ENCODE measurements at regions not wholly inside any gene's neighbourhood (a gene's known extent, or its start where the extent isn't known, plus 50 kb on each side); places are given as distances from the start of the nearest gene placed in this dataset.

DNA sequence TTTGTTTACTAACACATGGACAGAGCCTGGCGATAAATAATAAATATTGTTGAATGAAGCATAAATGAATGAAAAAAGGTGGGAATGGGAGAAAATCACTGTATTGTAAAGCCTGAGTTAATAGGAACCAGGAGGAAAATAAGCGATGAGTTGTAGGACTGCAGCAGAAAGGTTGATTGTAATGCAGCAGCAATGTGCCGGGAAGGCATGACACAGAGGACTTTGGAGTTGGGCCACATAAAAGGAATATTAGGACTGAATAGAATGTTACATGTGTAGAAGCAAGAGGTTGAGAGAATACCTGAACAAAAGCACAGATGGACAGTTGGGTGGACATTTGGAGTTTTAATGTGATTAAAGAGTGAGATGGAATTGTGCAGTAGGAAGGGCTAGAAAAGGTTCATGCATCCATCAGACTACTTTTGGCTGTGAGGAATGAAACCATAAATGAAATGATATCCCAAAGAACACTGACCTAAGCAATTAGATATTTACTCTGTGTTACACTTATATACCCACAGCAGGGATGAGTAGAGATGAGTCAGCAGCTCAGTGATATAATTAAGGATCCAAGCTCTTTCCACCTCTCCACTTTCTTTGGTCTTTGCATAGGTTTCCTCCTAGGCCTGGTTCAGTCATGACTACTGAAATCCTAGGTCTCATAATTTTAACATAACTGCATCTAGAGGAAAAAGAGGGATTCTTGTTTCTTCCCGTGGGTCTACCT lies 55.4 kb downstream of the CCER1 start:
- Histone ChIP-seq H3K4me1 (ENCODE audit: control insufficient read depth, insufficient read depth, low read length) (no peaks in the 10 kb centered on the region), H3K27me3 (ENCODE audit: control insufficient read depth, insufficient read depth, low read length) (no peaks in the 10 kb centered on the region), H3K27ac (ENCODE audit: low read depth, low read length) (no peak overlapping the region), H3K4me3 (ENCODE audit: low read depth, low read length) (no peak overlapping the region), H3K9me3 (ENCODE audit: control insufficient read depth, insufficient read depth, low read length) (no peaks in the 10 kb centered on the region), H3K36me3 (ENCODE audit: control insufficient read depth, insufficient read depth, low read length) (no peaks in the 10 kb centered on the region)
- WGBS (ENCODE audit: insufficient coverage): 63% methylated on average over 3 of the region's 4 CpGs
- DNase-seq (ENCODE audit: low read depth in 4 of 6, low spot score in 6 of 6): no peak

DNA sequence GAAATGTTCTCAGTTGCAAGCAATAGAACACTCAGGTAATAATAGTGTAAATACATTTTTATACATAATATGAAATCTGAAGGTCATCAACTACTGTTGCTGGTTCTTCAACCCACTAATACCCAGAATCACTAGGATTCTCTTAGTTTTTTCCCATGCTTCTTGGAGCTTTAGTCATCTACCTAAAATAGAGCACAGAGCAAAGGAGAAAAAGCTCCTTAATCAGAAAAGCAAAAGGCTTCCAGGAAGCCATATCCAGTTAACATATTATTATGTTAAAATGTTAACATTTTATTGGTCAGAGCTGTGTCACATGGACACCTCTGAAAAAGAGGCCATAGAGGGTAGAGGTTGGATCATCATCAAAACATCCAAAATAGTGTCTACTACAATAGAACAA lies 57.0 kb downstream of the CCER1 start:
- Histone ChIP-seq H3K36me3 (ENCODE audit: control insufficient read depth, insufficient read depth, low read length) (no peaks in the 10 kb centered on the region), H3K4me1 (ENCODE audit: control insufficient read depth, insufficient read depth, low read length) (no peaks in the 10 kb centered on the region), H3K27me3 (ENCODE audit: control insufficient read depth, insufficient read depth, low read length) (no peaks in the 10 kb centered on the region), H3K27ac (ENCODE audit: low read depth, low read length) (no peak overlapping the region), H3K9me3 (ENCODE audit: control insufficient read depth, insufficient read depth, low read length) (no peaks in the 10 kb centered on the region), H3K4me3 (ENCODE audit: low read depth, low read length) (no peak overlapping the region)
- DNase-seq (ENCODE audit: low read depth in 4 of 6, low spot score in 6 of 6): no peak

GRCh38 chr12:90897316-90897715 lies 57.7 kb downstream of the CCER1 start:
- DNase-seq (ENCODE audit: low read depth in 4 of 6, low spot score in 6 of 6): no peak
- H3K4me1 ChIP-seq (ENCODE audit: control insufficient read depth, insufficient read depth, low read length): no peaks in the 10 kb centered on the region
- no peak overlapping the region for H3K27ac ChIP-seq (ENCODE audit: low read depth, low read length)
- no peaks in the 10 kb centered on the region for H3K36me3 ChIP-seq (ENCODE audit: control insufficient read depth, insufficient read depth, low read length)
- no peak overlapping the region for H3K4me3 ChIP-seq (ENCODE audit: low read depth, low read length)
- no peaks in the 10 kb centered on the region for H3K27me3 ChIP-seq (ENCODE audit: control insufficient read depth, insufficient read depth, low read length)
- no CpG with 5 or more reads among the region's 3 CpGs for WGBS (ENCODE audit: insufficient coverage)
- H3K9me3 ChIP-seq (ENCODE audit: control insufficient read depth, insufficient read depth, low read length): no peaks in the 10 kb centered on the region

DNA sequence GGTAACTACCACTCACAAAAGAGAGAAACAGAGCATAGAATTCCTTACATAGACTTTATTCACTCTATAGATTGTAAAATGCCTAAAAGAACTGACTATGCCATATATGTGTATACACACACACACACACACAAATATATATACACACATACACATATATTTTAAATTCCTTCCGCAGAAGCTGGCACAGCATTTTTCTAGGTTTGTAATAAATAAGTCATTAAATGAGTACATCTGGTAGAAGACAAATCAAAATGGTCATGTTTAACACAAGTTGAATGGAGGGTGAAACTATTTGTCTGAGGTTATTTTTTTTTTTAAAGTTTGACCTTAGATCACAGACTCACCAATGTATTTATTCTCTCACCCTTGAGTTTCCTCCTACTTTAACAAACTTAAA lies 58.2 kb downstream of the CCER1 start:
- Histone ChIP-seq H3K36me3 (ENCODE audit: control insufficient read depth, insufficient read depth, low read length) (no peaks in the 10 kb centered on the region), H3K9me3 (ENCODE audit: control insufficient read depth, insufficient read depth, low read length) (no peaks in the 10 kb centered on the region), H3K4me1 (ENCODE audit: control insufficient read depth, insufficient read depth, low read length) (no peaks in the 10 kb centered on the region), H3K27ac (ENCODE audit: low read depth, low read length) (no peak overlapping the region), H3K27me3 (ENCODE audit: control insufficient read depth, insufficient read depth, low read length) (no peaks in the 10 kb centered on the region), H3K4me3 (ENCODE audit: low read depth, low read length) (no peak overlapping the region)
- DNase-seq (ENCODE audit: low read depth in 4 of 6, low spot score in 6 of 6): no peak
- WGBS (ENCODE audit: insufficient coverage): no CpG with 5 or more reads among the region's 1 CpG

- H3K9me3 ChIP-seq (ENCODE audit: control insufficient read depth, insufficient read depth, low read length): no peaks in the 10 kb centered on the region
- no peaks in the 10 kb centered on the region for H3K27me3 ChIP-seq (ENCODE audit: control insufficient read depth, insufficient read depth, low read length)
- no peaks in the 10 kb centered on the region for H3K36me3 ChIP-seq (ENCODE audit: control insufficient read depth, insufficient read depth, low read length)
- H3K27ac ChIP-seq (ENCODE audit: low read depth, low read length): no peak overlapping the region
- no peak overlapping the region for H3K4me3 ChIP-seq (ENCODE audit: low read depth, low read length)
- DNase-seq (ENCODE audit: low read depth in 4 of 6, low spot score in 6 of 6): no peak
- no peaks in the 10 kb centered on the region for H3K4me1 ChIP-seq (ENCODE audit: control insufficient read depth, insufficient read depth, low read length)
These were observed 58.8 kb downstream of the CCER1 start for GRCh38 chr12:90896164-90896563.

- H3K4me3 ChIP-seq (ENCODE audit: low read depth, low read length): no peak overlapping the region
- no peak overlapping the region for H3K27ac ChIP-seq (ENCODE audit: low read depth, low read length)
- H3K9me3 ChIP-seq (ENCODE audit: control insufficient read depth, insufficient read depth, low read length): no peaks in the 10 kb centered on the region
- no peaks in the 10 kb centered on the region for H3K36me3 ChIP-seq (ENCODE audit: control insufficient read depth, insufficient read depth, low read length)
- H3K4me1 ChIP-seq (ENCODE audit: control insufficient read depth, insufficient read depth, low read length): no peaks in the 10 kb centered on the region
- DNase-seq (ENCODE audit: low read depth in 4 of 6, low spot score in 6 of 6): no peak
- WGBS (ENCODE audit: insufficient coverage): no CpG with 5 or more reads among the region's 1 CpG
- H3K27me3 ChIP-seq (ENCODE audit: control insufficient read depth, insufficient read depth, low read length): no peaks in the 10 kb centered on the region
These were observed 66.7 kb downstream of the CCER1 start for GRCh38 chr12:90888316-90888715.

- Histone ChIP-seq H3K9me3 (ENCODE audit: control insufficient read depth, insufficient read depth, low read length) (no peaks in the 10 kb centered on the region), H3K4me1 (ENCODE audit: control insufficient read depth, insufficient read depth, low read length) (no peaks in the 10 kb centered on the region), H3K36me3 (ENCODE audit: control insufficient read depth, insufficient read depth, low read length) (no peaks in the 10 kb centered on the region), H3K27me3 (ENCODE audit: control insufficient read depth, insufficient read depth, low read length) (no peaks in the 10 kb centered on the region), H3K4me3 (ENCODE audit: low read depth, low read length) (no peak overlapping the region), H3K27ac (ENCODE audit: low read depth, low read length) (no peak overlapping the region)
- WGBS (ENCODE audit: insufficient coverage): no CpG with 5 or more reads among the region's 4 CpGs
- DNase-seq (ENCODE audit: low read depth in 4 of 6, low spot score in 6 of 6): no peak
These were observed 71.5 kb downstream of the CCER1 start for GRCh38 chr12:90883456-90883855.

DNA sequence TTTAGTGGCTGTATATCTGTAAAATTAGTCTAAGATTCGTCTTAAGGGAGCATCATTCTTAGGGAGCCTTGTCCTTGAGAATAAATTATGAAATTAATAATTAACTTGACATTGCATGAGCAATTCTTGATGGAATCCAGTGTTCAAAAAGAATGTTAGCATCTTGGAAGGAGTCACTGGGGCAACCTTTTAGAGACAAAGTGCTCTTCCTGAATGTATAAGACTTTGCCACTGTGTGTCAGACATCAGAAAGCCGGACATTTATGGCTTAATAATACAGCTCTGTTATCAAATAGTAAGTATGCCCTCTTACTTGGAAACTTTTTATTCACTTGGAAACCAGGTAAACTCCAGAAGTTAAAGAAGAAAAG lies 83.3 kb downstream of the CCER1 start:
- Histone ChIP-seq H3K4me1 (ENCODE audit: control insufficient read depth, insufficient read depth, low read length) (no peaks in the 10 kb centered on the region), H3K9me3 (ENCODE audit: control insufficient read depth, insufficient read depth, low read length) (no peaks in the 10 kb centered on the region), H3K27ac (ENCODE audit: low read depth, low read length) (no peak overlapping the region), H3K27me3 (ENCODE audit: control insufficient read depth, insufficient read depth, low read length) (no peaks in the 10 kb centered on the region), H3K4me3 (ENCODE audit: low read depth, low read length) (no peak overlapping the region), H3K36me3 (ENCODE audit: control insufficient read depth, insufficient read depth, low read length) (no peaks in the 10 kb centered on the region)
- WGBS (ENCODE audit: insufficient coverage): no CpG with 5 or more reads among the region's 2 CpGs
- no peak for DNase-seq (ENCODE audit: low read depth in 4 of 6, low spot score in 6 of 6)

GRCh38 chr12:90870971-90871725 lies 83.8 kb downstream of the CCER1 start:
- WGBS (ENCODE audit: insufficient coverage): no CpG with 5 or more reads among the region's 1 CpG
- Histone ChIP-seq H3K4me1 (ENCODE audit: control insufficient read depth, insufficient read depth, low read length) (no peaks in the 10 kb centered on the region), H3K36me3 (ENCODE audit: control insufficient read depth, insufficient read depth, low read length) (no peaks in the 10 kb centered on the region), H3K9me3 (ENCODE audit: control insufficient read depth, insufficient read depth, low read length) (no peaks in the 10 kb centered on the region), H3K4me3 (ENCODE audit: low read depth, low read length) (no peak overlapping the region), H3K27ac (ENCODE audit: low read depth, low read length) (no peak overlapping the region), H3K27me3 (ENCODE audit: control insufficient read depth, insufficient read depth, low read length) (no peaks in the 10 kb centered on the region)
- DNase-seq (ENCODE audit: low read depth in 4 of 6, low spot score in 6 of 6): peak in 1 of 6 donors; percentile 72

DNA sequence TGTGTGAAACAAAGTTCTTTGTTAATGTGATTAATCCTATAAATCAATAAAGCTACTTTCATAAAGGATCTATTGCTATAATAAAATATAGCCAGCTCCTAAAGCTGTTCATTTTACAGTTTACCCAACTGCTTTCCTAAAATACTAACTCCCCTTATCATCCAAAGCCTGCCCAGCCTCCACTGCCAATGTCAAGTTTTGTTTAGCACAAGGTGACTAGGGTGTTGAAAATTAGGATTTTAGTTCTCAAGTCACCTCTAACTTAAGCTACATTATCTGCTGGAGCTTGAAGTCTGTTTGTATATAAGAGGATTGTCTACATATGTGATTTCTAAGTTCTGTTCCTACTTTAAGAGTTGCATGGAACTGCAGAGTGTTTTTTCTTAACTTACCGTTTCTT lies 86.3 kb downstream of the CCER1 start:
- H3K9me3 ChIP-seq (ENCODE audit: control insufficient read depth, insufficient read depth, low read length): no peaks in the 10 kb centered on the region
- WGBS (ENCODE audit: insufficient coverage): no CpG with 5 or more reads among the region's 1 CpG
- no peak for DNase-seq (ENCODE audit: low read depth in 4 of 6, low spot score in 6 of 6)
- H3K4me1 ChIP-seq (ENCODE audit: control insufficient read depth, insufficient read depth, low read length): no peaks in the 10 kb centered on the region
- H3K4me3 ChIP-seq (ENCODE audit: low read depth, low read length): no peak overlapping the region
- H3K36me3 ChIP-seq (ENCODE audit: control insufficient read depth, insufficient read depth, low read length): no peaks in the 10 kb centered on the region
- H3K27ac ChIP-seq (ENCODE audit: low read depth, low read length): no peak overlapping the region
- no peaks in the 10 kb centered on the region for H3K27me3 ChIP-seq (ENCODE audit: control insufficient read depth, insufficient read depth, low read length)

Measured in spinal cord (tissue), 9 donors.